ENCODE measurements at regions not wholly inside any gene's neighbourhood (a gene's known extent, or its start where the extent isn't known, plus 50 kb on each side); places are given as distances from the start of the nearest gene placed in this dataset.

- H3K27me3 Mint-ChIP-seq (ENCODE audit: low read depth) = peaks cover 3% of the 10 kb centered on the region
Measured at GRCh38 chr1:55534565-55535121, 319.5 kb upstream of the USP24 start.

GRCh38 chr1:55531644-55532043, 316.5 kb upstream of the USP24 start:
- no peak for DNase-seq (ENCODE audit: low spot score)
- POLR2A ChIA-PET = no interaction called here
- CTCF ChIA-PET = no interaction called here
- no peak overlapping the region for H3K27ac Mint-ChIP-seq
- H3K36me3 Mint-ChIP-seq = no peaks in the 10 kb centered on the region
- H3K4me3 Mint-ChIP-seq = no peak overlapping the region
- H3K9me3 Mint-ChIP-seq = peaks cover 5% of the 10 kb centered on the region; the same call in 1 of the 2 replicates
- H3K27me3 Mint-ChIP-seq (ENCODE audit: low read depth) = peaks cover 3% of the 10 kb centered on the region
- no peak for ATAC-seq
- TF ChIP-seq ZNF512 (CRISPR knock-in tag; IDR thresholded peaks at IDR 0.05; ENCODE audit: borderline replicate concordance) (no peak), ELF4 (CRISPR knock-in tag; IDR thresholded peaks at IDR 0.05; ENCODE audit: low read depth) (no peak), ZNF423 (CRISPR knock-in tag; IDR thresholded peaks at IDR 0.05) (no peak), CDX4 (CRISPR knock-in tag; IDR thresholded peaks at IDR 0.05; ENCODE audit: borderline replicate concordance) (no peak), ETV6 (CRISPR knock-in tag; IDR thresholded peaks at IDR 0.05) (no peak), FOXP1 (CRISPR knock-in tag; IDR thresholded peaks at IDR 0.05; ENCODE audit: borderline replicate concordance) (no peak), ZNF317 (CRISPR knock-in tag; IDR thresholded peaks at IDR 0.05; ENCODE audit: borderline replicate concordance, low read depth) (no peak), GRHL2 (CRISPR knock-in tag; IDR thresholded peaks at IDR 0.05; ENCODE audit: insufficient replicate concordance, severe bottlenecking) (no peak), NFYB (CRISPR knock-in tag; conservative IDR thresholded peaks at IDR 0.05; ENCODE audit: low read depth) (no peak), ARID4B (CRISPR knock-in tag; IDR thresholded peaks at IDR 0.05; ENCODE audit: borderline replicate concordance) (no peak)
- peaks cover 11% of the 10 kb centered on the region for H3K4me1 Mint-ChIP-seq

More at GRCh38 chr1:55534565-55535121, 319.5 kb upstream of the USP24 start:
- TF ChIP-seq ATF1 (CRISPR knock-in tag; IDR thresholded peaks at IDR 0.05) = no peak
- no peak for TF ChIP-seq CBFB (CRISPR knock-in tag; IDR thresholded peaks at IDR 0.05; ENCODE audit: low read depth)
- TF ChIP-seq AFF4 (CRISPR knock-in tag; IDR thresholded peaks at IDR 0.05; ENCODE audit: borderline replicate concordance) = no peak
- TF ChIP-seq CREM (CRISPR knock-in tag; IDR thresholded peaks at IDR 0.05) = no peak
- peaks cover 9% of the 10 kb centered on the region; the same call in 1 of the 2 replicates for H3K9me3 Mint-ChIP-seq
- H3K4me3 Mint-ChIP-seq = no peak overlapping the region
- ChIA-PET CTCF (no interaction called here), POLR2A (no interaction called here)
- no peak overlapping the region for H3K27ac Mint-ChIP-seq
- ATAC-seq = no peak
- DNase-seq (ENCODE audit: low spot score) = no peak
- peaks cover 11% of the 10 kb centered on the region for H3K4me1 Mint-ChIP-seq
- no peaks in the 10 kb centered on the region for H3K36me3 Mint-ChIP-seq
